ENCODE measurements at regions not wholly inside any gene's neighbourhood (a gene's known extent, or its start where the extent isn't known, plus 50 kb on each side); places are given as distances from the start of the nearest gene placed in this dataset.

DNA sequence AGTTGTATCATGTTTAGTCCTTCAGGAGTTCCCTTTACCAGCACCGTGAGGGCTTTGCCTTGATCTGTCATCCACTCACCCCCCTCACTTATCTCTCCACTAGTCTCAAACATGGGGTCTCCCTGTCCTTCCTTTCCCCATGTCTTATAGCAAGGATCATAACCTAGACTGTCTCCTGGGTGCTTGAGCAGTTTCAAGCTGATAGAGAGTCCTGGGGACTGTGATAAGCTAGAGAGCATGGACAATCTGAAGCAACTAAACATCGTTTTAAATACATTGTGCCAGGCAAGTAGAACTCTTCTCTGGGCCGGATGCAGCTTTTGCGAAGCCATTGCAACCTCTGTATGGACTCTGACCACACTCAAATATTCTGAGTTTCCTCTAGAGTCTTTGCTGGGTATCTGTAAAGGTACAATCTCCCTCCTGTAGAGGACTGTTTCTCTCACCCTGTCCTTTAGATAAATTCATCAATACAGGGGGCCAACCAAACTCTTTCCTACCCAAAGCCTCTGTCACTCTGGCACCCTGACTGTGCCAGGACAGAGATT, 684.6 kb upstream of the NR2F2 start:
- TF ChIP-seq, protein P1, sequence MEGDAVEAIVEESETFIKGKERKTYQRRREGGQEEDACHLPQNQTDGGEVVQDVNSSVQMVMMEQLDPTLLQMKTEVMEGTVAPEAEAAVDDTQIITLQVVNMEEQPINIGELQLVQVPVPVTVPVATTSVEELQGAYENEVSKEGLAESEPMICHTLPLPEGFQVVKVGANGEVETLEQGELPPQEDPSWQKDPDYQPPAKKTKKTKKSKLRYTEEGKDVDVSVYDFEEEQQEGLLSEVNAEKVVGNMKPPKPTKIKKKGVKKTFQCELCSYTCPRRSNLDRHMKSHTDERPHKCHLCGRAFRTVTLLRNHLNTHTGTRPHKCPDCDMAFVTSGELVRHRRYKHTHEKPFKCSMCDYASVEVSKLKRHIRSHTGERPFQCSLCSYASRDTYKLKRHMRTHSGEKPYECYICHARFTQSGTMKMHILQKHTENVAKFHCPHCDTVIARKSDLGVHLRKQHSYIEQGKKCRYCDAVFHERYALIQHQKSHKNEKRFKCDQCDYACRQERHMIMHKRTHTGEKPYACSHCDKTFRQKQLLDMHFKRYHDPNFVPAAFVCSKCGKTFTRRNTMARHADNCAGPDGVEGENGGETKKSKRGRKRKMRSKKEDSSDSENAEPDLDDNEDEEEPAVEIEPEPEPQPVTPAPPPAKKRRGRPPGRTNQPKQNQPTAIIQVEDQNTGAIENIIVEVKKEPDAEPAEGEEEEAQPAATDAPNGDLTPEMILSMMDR (IDR thresholded peaks at IDR 0.05; ENCODE audit: borderline replicate concordance, extremely low read depth, low read length, poor library complexity, severe bottlenecking): no peak
- no peak for TF ChIP-seq EZH2 (IDR thresholded peaks at IDR 0.05; ENCODE audit: borderline replicate concordance, low read depth, low read length, severe bottlenecking)
